HG03175 (cell line): ENCODE measurements at regions not wholly inside any gene's neighbourhood (a gene's known extent, or its start where the extent isn't known, plus 50 kb on each side); places are given as distances from the start of the nearest gene placed in this dataset.
"Not testable (repeated sequence)": the region's sequence is repeated elsewhere in the genome, so short reads cannot be mapped to it uniquely, and the experiment has no call there.

ENCODE experiments used
- ATAC-seq: cut with Tn5 transposase; IDR thresholded peaks from one replicate; pipeline ENCODE4 v1.9.1; 2021; ENCODE audit warnings: mild to moderate bottlenecking, moderate library complexity; ENCODE audit not compliant: unreplicated experiment

DNA sequence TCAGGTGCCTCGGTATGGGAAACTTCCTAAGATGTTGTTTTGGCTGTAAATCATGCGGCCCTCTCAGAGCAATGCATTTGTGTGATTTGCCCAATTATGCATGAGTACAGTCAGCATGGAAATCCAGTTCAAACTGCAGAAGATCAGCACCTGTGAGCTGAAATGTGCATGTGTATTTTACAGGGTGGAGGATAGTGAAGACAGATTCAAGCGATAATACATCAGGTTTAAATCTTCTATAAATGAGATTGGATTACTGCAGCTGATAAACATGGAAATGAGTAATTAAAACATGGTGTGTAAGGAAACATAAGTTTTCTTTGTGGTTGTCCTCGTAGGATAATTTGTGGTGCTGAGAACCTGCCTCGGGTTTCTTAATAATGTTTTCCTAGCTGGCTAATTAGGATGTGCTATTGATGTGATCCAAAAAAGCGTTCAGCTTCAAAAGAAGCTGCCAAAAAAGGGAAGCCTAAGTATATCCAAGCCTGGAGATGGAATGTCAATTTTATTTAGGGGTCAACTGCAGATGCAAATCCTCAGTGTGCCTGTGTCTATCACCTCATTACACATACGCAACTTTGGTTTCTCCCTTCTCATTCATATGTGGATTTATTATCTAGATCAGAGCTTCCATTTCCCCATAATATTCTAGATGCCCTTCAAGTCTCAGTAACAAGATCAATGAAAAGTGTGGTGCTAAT lies 117.1 kb upstream of the CCDC28A start:
- no peak for ATAC-seq

DNA sequence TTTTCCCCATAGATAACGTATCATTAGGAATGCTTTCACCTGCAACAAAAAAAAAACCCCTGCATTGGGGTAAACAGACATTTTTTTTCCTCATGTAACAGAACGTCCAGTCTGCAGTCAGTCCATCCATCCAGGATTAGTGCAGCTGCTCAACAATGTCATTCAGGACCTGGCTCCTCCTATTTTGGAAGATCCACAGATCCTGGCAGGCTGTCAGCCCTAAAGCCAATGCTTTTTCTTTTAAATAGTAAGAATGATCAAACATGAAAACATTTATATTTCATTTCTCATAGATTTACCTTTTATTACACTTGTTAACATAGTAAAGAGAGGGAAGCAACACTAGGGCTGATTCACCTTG lies 116.5 kb upstream of the CCDC28A start:
- no peak for ATAC-seq

DNA sequence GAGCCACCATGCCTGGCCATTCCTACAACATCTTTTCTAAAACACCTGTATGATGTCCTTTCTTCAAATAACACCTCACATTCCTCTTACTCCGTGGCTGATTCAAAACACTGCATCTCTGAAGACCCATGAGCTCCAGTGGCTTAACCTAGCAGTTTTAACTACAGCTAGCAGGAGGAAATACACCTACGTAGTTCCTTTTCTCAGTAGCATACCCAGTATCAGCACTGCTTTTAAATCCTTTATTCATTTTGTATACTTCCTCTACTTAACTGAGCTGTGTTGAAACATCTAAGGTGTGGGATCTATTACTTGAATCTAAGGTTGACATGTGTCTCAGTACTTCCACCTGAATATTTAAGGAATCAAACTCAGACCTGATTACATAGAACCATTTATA lies 113.6 kb upstream of the CCDC28A start:
- ATAC-seq = no peak

DNA sequence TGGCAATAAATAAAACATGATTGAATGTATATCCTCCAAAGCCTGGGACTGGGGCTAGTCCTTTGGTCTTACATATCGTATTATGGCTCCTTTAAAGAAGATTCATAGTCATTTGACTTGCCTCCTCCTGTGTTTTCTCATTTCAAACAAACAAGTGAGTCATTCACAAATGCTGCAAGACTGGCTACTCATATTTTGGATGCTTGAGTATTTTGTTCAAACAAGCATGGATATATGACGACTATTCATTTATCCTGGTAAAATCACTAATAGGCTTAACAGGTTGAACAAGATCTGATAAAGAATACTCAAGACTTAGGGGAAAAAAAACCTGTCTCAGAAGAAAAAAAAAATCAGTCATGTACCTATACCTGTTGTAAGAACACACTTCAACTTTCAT lies 111.1 kb upstream of the CCDC28A start:
- ATAC-seq = no peak

DNA sequence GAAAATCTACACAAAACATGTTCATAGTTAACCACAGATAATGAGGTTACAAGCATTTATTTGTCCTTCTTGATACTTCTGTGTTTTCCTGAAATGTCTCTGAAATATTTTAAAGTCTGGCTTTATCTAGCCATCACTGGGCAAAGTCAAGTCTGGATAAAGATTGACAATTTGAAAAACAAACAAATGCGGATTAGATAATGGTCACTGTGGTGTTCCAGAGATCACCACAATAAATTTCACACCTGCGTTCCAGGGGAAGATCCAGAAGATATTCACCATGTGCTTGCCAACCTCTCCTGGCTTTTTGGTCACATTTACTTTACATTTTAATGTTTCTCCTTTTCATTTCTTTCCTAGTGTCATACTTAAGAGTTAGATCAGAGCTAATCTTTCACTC lies 109.7 kb upstream of the CCDC28A start:
- ATAC-seq = no peak

DNA sequence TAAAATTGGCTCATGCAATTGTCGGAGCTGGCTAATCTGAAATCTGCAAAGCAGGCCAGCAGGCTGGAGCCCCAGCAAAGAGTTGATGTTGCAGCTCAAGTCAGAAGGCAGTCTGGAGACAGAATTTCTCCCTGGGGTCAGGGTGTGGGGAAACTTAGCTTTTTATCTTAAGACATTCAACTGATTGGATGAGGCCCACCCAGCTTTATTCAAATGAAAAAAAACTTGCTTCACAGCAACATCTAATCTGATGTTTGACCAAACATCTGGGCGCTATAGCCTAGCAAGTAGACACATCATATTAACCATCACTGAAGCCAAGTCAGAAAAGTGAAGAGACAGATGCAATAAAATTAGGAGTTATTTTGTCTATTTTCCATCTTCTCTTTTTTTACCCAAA lies 108.8 kb upstream of the CCDC28A start:
- ATAC-seq = no peak

DNA sequence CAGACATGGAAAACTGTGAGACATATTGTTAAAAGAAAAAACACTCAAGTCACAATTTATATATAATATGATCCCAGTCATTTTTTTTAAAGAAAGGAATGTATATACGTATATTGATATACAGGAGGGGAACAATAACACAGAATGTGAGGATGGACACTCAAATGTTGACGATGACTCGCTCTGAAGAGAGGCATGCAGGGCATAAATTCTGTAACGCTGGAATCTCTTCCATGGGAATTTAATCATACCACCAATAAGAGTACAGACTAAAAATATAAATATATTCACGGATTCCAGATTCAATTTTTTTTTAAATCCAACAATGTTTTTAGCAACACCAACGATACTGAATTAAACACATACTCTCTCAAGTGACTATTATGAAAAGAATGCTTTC lies 106.9 kb upstream of the CCDC28A start:
- no peak for ATAC-seq

DNA sequence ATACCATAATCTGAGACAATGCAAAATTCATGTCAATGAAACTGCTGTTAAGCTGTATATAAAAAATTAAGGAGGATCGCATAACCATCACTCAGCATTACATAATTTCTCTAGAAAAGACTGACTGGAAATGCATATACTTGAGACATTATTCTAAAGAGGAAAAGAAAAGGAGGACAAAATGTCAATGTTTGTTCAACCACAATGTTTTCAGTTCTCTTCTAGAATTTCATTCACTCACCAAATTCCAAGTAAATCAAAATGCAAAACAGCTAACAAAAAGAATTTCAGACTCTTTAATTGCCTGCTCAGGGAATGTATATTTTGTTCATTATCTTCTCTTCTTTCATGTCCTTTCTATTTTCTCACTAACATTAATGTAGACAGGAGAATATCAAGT lies 106.2 kb upstream of the CCDC28A start:
- no peak for ATAC-seq

DNA sequence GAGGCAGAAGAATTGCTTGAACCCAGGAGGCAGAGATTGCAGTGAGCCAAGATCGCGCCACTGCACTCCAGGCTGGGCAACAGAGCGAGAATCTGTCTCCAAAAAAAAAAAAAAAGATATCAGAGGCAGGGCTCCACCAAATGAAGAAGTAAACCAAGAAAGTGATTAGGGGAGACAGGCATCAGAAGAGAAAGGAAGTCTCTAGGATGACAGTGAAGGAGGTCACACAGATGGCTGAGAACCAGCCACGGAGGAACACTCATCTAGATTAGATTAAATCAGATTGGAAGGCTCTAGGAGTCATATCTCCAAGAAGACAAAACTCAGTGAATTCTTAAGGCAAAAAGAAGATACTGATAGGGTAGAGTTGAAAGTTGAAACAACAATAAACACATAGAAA lies 102.2 kb upstream of the CCDC28A start:
- no peak for ATAC-seq

DNA sequence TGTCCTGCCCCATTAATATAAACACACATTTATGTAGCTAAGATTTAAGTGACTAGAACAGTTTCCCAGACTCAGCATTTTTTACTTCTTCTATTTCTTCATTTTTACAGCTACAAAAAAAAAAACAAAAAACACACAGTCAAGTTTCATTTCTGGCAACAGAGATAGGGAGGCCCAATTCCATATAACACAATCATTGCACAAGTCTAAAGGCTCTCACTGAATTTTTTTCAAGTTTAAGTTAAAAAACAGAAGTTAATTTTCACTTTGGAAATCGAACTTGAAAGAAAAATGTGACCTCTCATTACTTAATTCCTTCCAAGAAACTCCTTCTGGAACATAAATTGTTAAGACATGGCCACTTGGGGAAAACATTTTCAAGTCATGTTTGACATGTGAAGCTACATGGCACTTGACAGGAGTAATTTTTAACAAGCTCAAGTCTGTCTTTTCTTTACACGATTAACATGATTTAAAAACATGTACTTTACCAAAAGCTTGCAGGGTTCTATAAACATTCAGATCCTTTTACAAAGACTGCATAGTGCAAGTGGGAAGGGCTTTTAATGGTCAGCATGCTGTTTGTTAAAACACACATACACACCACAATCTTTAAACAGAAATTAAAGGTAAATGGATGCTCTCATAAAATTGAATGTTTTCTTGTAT lies 100.1 kb upstream of the CCDC28A start:
- ATAC-seq = no peak

DNA sequence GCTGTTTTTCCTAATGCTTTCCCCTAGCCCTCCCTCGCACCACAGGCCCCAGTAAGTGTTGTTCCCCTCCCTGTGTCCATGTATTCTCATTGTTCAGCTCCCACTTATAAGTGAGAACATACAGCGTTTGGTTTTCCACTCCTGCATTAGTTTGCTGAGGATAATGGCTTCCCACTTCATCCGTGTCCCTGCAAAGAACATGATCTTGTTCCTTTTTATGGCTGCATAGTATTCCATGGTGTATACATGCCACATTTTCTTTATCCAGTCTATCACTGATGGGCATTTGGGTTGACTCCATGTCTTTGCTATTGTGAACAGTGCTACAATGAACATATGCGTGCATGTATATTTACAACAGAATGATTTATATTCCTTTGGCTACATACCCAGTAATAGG lies 99.1 kb upstream of the CCDC28A start:
- not testable (repeated sequence) for ATAC-seq

DNA sequence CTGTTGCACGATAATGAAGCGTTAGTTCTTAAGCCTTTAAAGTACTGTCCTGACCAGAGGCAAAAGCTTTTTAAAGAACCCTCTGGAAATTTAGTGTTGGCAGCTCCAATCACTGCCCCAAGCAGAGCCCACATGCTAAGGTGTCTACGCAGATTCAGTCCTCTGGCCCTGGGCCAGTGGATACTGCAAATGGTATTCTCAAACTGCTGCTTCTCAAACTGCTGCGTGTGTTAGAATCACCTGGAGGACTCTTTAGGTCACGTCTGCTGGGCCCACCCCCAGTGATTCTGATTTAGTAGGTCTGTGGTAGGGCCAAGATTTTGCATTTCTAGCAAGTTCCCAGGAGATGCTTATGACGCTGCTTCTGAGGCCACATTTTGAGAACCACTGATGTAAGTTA lies 96.0 kb upstream of the CCDC28A start:
- no peak for ATAC-seq

DNA sequence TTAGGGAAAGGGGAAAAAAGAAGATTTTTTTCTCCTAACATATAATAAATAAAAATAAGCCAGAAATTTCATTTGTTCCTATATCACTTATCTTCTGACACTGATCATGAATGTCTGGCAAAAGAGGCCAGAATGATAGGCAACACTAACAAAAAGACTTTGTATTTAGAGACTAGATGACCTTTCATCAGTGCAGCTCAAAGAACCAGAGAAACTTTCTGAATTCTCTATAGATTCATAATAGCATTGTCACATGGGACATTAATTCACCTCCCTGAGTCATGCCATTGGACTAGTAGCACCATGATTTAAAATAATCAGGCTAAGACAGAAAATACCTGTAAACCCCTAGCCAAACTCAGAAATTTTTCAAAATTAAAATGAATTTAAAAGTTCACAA lies 95.4 kb upstream of the CCDC28A start:
- ATAC-seq = no peak

DNA sequence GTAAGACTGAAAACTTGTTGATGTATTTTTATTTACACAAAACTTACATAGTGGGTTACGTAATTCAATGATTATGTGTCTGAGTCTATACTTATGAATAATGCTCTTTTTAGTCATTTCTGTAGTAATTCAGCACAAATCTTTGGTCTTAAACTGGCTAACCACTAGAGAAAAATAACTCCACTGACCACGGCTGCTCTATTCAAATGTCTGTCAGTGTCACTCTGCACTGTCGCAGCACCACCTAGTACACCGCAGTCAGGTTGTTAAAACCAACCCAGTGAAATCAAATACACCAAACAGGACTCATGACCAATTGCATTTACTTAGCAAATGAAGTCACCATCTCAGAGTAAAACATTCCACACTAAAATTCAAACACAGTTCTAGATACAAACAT lies 93.5 kb upstream of the CCDC28A start:
- no peak for ATAC-seq

DNA sequence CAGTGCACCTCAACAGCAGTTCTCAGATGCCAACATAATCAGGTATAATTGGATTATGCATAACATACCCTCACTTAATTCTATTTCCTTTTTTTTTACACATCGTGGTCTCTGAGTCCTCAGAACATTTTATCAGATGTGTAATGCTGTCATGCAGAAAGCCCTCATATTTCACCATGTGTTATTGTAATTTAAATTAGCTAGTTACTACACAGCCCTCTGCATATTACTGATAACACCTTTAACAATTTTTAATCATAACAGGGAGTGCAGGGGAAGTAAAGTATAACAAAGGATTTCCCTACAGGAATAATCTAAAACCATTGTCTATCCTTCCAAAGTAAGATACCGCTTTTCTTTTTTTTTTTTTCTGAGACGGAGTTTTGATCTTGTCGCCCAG lies 91.9 kb upstream of the CCDC28A start:
- ATAC-seq = no peak

DNA sequence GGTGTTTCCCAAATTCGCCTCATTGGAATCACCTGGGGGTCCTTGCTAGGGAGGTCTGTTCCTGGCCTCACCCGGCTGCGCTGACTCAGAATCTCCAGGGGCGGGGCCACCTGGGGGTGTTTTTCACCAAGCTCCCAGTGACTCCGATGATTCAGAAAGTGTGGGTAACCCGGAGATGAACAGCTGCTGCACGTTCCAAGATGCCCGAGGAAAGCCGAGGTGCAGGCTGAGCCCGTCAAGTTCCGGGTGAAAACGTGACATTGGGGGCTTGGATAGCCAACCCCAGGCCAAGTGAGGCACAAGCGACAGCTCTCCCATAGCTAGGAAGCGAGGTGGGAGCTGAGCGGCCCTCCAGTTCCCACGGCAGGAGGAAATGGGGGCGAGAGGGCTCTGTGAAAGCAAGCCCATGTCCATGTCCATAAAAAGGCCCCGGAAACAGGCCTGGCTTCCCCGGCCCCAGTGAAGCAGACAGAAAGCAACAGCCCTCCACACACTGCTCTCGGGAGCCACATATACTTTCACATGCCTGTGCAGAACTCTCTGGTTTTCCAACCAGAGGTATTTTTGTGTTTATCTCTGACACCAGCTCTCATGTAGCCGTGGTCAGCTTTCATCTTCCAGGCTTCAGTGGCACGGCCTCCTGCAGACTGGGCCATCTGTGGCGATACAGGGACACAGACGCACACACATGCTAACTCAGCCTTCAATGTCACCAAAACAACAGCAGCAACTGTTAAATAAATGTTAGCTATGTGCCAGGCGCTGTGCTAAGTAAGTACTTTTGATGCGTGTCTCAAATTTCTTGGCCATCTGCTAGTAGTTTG lies 90.7 kb upstream of the CCDC28A start:
- ATAC-seq = no peak

DNA sequence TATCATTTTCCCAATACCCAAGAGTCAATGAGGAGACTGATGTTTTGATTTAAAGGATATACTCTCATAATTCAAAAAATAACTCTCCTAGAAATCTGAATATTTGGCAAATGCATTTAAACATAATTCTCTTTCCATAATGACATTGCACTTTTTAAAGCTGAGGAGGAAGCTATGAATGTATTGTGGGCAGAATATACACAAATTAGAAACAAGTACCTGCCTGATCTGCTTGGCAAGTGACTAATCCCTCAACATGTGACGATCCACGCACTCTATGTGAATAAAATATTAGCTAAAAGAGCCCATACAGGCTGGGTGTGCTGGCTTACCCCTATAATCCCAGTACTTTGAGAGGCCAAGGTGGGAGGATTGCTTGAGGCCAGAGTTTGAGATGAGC lies 88.3 kb upstream of the CCDC28A start:
- ATAC-seq = no peak

DNA sequence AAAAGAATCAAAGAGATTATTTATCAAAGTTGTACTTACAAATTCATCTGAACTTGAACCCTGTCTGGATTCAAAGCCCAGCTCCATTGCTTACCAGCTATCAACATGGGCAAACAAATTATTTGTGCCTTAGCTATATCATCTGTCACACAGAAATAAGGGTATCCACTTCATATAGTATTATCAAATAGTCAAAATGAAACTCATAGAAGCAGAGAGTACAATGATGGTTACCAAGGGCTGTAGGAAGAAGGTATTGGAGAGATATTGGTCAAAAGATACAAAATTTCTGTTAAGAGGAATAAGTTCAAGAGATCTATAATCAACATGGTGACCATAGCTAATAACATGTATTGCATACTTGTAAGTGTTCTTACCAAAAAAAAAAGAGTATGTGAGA lies 87.8 kb upstream of the CCDC28A start:
- ATAC-seq = no peak

DNA sequence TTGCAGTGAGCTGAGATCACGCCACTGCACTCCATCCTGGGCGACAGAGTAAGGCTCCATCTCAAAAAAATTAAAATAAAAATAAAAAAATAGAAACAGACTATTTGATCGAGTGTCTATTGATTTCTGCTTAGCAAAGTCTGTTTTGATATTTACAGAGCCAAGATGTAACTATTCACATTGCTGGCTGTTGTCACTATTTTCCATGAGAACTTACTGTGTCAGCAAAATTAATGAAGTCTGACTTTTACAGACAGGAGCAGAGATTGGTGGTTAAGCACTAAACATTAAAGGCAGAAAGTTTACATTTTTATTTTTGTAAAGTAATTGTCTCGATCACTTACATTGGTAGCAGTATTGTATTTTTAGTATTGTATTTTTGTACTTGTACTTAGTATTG lies 85.0 kb upstream of the CCDC28A start:
- no peak for ATAC-seq

DNA sequence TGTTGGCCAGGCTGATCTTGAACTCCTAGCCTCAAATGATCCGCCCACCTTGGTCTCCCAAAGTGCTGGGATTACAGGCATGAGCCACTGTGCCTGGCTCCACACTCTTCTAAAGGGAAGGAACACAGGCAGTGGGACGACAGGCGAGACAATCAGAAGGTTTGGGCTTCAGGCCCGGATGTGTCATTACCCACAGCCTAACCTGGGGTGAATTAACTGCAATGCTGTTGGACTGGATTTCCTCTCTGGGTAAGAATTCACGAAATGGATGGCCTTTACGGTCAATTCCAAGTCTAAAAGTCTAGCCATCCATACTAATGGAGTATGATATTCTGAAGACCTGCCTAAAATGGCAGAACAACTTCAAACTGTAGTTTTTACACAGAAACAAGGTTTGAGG lies 83.7 kb upstream of the CCDC28A start:
- no peak for ATAC-seq

DNA sequence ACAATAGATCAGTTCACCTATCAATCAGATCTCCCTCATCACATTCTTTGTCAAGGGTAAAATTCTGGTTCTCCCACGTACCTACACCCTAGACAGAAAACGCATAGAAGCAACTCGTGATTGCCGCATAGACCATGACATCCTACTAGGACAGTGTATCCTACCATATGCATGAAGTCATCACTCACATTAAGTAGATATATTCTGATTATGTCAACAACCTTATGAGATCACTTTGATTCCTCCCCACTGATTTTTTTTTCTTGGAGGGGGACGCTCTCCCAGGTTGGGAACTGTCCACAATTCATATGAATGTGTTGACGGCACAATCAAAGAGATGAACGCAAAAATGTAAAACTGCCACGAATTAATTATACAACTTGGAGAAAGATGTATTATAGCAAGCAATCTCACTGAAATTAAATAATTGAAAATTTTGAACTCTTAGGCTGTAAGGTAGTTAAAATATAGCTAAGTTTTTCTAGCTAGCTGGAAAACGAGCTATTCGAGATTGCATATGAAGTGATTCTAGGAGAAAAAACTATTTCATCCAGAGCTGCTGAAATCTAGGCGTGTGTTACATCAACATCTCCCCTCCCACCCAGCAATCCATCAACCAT lies 82.5 kb upstream of the CCDC28A start:
- no peak for ATAC-seq

DNA sequence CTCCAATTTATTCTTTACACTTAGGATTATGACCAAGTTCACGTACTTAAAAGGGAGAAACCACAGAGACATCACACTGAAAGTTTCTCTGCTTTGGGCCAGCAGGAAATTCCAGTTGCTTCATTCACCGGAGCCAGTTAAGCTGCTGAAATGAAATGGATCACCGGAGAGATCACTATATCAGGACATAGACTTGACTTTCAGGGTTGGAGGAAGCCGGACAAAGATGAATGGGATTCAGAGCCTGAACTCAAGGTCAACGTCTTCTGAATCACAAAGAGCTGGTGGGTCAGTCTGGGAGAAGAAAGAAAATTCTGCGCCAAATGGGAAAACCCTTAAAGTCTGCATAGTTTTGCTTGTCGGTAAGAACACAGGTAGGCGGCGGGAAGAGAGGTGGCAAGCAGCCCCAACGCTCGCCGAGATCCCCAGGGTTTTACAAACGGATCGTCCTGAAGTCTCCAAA lies 81.9 kb upstream of the CCDC28A start:
- ATAC-seq = no peak
